K562 (cell line): ENCODE measurements at regions not wholly inside any gene's neighbourhood (a gene's known extent, or its start where the extent isn't known, plus 50 kb on each side); places are given as distances from the start of the nearest gene placed in this dataset.

Experiments used
- ARNT ChIP-seq, 2 experiments: fragments of 450-650 bp; IDR thresholded peaks; 2 replicates each; pipeline ENCODE4 v1.6.1; 2016; ENCODE audit warnings: mild to moderate bottlenecking in 1 of 2
- HLTF ChIP-seq: fragments of 450-650 bp; IDR thresholded peaks from 2 replicates; pipeline ENCODE4 v1.6.1; 2016
- KAT7 ChIP-seq: sonication (generic); formaldehyde crosslinking; IDR thresholded peaks from 2 replicates; pipeline ENCODE4 v1.8.0; 2022; ENCODE audit warnings: missing genetic modification reagents, mild to moderate bottlenecking, borderline replicate concordance
- MIER1 ChIP-seq: fragments of 450-650 bp; IDR thresholded peaks from 2 replicates; pipeline ENCODE4 v1.6.1; 2016; ENCODE audit warnings: antibody characterized with exemption, mild to moderate bottlenecking, low read depth
- MTA3 ChIP-seq: fragments of 450-650 bp; formaldehyde crosslinking; IDR thresholded peaks from 2 replicates; pipeline ENCODE4 v1.6.1; 2017; ENCODE audit warnings: mild to moderate bottlenecking, borderline replicate concordance
- NRF1 ChIP-seq, 2 experiments: fragments of 450-650 bp; IDR thresholded peaks in 1 of 2; conservative IDR thresholded peaks in 1 of 2; 2 replicates each; pipeline ENCODE4 v1.6.1; 2014; ENCODE audit warnings: mild to moderate bottlenecking in 2 of 2
- RAD21 ChIP-seq, 2 experiments: fragments of 250-450 bp in 1 of 2; fragments of 450-650 bp in 1 of 2; sonication (Bioruptor Pico) in 1 of 2; formaldehyde crosslinking in 1 of 2; IDR thresholded peaks in 1 of 2; conservative IDR thresholded peaks in 1 of 2; 2 replicates each; pipeline versions ENCODE4 v1.4.0 to v1.8.0; 2020 to 2022; ENCODE audit warnings: mild to moderate bottlenecking in 2 of 2, moderate library complexity in 1 of 2
- ZBTB7A ChIP-seq: IDR thresholded peaks from 2 replicates; pipeline ENCODE4 v1.6.1; 2011; ENCODE audit warnings: low read depth, mild to moderate bottlenecking, low read length, moderate library complexity, borderline replicate concordance; ENCODE audit not compliant: control insufficient read depth
- TF ChIP-seq, protein P1 (sequence below): IDR thresholded peaks from 2 replicates; pipeline ENCODE4 v1.6.1; 2016; ENCODE audit warnings: missing genetic modification characterization, missing compliant biosample characterization
- TF ChIP-seq, protein P2 (sequence below), 3 experiments: IDR thresholded peaks in 2 of 3; conservative IDR thresholded peaks in 1 of 3; 2 replicates each; pipeline ENCODE4 v1.5.1; 2011 to 2012; ENCODE audit warnings: low read length in 3 of 3, mild to moderate bottlenecking in 3 of 3, control low read depth in 2 of 3, improper control_type of control experiment in 1 of 3, inconsistent platforms in 1 of 3, low read depth in 1 of 3, mixed read lengths in 1 of 3, moderate library complexity in 1 of 3; ENCODE audit not compliant: insufficient read depth in 2 of 3

DNA sequence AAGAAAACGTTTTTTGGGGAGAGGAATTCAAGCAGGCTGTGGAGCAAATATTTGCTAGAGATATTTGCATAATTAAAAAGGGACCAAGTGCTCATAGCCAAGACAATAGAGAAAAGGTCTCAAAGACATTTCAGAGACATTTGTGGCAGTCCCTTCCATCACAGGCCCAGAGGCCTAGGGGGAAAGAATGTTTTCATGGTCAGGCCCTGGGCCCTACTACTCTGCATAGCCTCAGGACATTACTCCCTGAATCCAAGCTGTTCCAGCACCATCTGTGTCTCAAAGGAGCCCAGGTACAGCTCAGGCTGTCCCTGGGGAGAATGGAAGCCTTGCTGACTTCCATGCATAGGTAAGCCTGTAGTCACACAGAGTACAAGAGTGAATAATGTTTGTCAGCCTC, 113.0 kb upstream of the KIF2A start:
- TF ChIP-seq MIER1 (no peak), MTA3 (no peak), ZBTB7A (no peak), KAT7 (CRISPR knock-in tag) (no peak), RAD21 (CRISPR knock-in tag; conservative IDR thresholded peaks at IDR 0.05 in 1 of 2, IDR thresholded peaks at IDR 0.05 in 1 of 2) (no peak), NRF1 (conservative IDR thresholded peaks at IDR 0.05 in 1 of 2, IDR thresholded peaks at IDR 0.05 in 1 of 2) (no peak), ARNT (IDR thresholded peaks at IDR 0.05) (no peak), HLTF (no peak)
- TF ChIP-seq, protein P1, sequence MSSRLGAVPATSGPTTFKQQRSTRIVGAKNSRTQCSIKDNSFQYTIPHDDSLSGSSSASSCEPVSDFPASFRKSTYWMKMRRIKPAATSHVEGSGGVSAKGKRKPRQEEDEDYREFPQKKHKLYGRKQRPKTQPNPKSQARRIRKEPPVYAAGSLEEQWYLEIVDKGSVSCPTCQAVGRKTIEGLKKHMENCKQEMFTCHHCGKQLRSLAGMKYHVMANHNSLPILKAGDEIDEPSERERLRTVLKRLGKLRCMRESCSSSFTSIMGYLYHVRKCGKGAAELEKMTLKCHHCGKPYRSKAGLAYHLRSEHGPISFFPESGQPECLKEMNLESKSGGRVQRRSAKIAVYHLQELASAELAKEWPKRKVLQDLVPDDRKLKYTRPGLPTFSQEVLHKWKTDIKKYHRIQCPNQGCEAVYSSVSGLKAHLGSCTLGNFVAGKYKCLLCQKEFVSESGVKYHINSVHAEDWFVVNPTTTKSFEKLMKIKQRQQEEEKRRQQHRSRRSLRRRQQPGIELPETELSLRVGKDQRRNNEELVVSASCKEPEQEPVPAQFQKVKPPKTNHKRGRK (tag), result no peak
- TF ChIP-seq, protein P2, sequence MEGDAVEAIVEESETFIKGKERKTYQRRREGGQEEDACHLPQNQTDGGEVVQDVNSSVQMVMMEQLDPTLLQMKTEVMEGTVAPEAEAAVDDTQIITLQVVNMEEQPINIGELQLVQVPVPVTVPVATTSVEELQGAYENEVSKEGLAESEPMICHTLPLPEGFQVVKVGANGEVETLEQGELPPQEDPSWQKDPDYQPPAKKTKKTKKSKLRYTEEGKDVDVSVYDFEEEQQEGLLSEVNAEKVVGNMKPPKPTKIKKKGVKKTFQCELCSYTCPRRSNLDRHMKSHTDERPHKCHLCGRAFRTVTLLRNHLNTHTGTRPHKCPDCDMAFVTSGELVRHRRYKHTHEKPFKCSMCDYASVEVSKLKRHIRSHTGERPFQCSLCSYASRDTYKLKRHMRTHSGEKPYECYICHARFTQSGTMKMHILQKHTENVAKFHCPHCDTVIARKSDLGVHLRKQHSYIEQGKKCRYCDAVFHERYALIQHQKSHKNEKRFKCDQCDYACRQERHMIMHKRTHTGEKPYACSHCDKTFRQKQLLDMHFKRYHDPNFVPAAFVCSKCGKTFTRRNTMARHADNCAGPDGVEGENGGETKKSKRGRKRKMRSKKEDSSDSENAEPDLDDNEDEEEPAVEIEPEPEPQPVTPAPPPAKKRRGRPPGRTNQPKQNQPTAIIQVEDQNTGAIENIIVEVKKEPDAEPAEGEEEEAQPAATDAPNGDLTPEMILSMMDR (IDR thresholded peaks at IDR 0.05 in 2 of 3, conservative IDR thresholded peaks at IDR 0.05 in 1 of 3; ENCODE audit: insufficient read depth in 2 of 3, low read depth in 1 of 3, low read length in 3 of 3), result no peak
